ENCODE measurements at regions not wholly inside any gene's neighbourhood (a gene's known extent, or its start where the extent isn't known, plus 50 kb on each side); places are given as distances from the start of the nearest gene placed in this dataset.
A peak's percentile ranks its signal among the peaks of the same experiment; 100 is the strongest.

DNA sequence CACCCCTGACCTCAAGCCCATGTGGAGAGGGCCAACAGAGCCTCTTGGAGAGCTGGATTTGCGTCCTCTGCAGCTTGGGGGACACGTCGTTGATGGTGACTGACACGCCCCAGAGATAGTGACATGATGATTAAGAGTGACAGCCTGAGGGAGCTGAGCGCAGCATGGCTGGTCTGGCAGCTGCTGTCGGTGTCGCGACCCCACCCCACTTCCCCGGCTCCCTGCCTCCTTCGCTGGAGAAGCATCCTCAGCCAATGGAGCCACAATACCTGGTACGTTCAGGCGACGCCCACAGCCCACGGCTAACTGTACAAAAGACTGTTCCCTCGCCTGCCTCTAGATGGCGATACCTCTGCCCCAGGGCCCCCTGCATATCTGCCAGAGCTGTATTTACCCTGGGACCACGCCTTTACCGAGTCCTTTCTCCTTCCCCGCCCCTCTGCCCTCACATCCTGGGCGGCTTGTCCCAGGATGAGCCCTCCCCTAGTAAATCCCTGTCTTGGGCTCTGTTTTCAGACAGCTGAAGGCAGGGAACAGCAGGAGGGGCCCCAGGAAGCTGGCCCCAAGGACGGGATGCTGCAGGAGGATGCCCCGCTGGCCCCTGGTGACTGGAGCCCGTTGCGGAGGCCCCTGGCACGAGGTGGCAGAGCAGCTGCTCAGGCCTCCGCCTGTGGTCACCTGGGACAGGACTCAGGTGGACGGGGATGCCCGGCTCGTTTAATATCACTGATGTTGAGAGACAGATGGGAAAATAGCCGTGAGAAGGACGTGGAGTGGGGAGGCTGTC lies 90.6 kb downstream of the RPS6KA4 start:
- TF ChIP-seq CTCF (conservative IDR thresholded peaks at IDR 0.05; ENCODE audit: low read depth, low read length) = peak; percentile 81
- no peak overlapping the region for H3K4me3 ChIP-seq (ENCODE audit: low read depth, low read length)
- no peak for DNase-seq (ENCODE audit: low read depth)

DNA sequence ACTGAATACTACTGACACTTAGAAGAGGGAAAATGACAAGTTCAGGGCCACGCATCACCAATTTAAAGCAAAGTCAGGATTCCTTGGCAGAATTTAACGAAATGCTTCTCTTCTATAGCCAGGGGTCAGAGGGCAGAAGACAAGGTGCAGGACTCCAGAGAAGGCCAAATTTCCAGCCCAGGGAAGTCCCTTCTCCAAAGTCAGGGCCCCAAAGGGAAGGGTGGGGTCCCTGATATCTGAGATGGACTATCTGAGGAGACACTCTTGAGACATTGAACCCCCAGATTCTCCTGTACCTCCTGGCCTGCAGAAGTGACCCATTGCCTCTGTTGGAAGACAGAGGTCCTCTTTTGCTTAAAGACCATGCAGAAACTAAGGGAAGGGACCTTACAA lies 91.2 kb downstream of the RPS6KA4 start:
- no peak for DNase-seq (ENCODE audit: low read depth)
- no peak for TF ChIP-seq CTCF (conservative IDR thresholded peaks at IDR 0.05; ENCODE audit: low read depth, low read length)
- H3K4me3 ChIP-seq (ENCODE audit: low read depth, low read length) = no peak overlapping the region

DNA sequence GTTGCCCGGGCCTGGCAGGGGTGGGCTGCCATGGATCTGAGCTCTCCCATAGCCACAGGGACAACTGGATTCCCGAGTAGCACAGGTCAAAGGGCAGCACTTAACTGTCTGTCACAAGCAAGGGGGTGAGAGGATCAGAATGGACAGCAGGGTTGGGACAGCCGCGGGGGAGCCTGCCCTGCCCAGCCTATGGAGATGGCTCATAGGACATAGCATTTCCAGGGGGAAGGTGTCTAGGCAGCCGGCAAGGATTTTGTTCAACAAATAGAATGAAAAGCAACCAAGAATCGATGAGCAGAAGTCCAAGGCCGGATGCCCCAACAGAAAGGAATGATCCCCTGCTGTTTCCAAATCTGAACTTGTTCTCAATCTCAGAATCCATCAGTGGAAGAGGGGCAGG lies 92.9 kb downstream of the RPS6KA4 start:
- no peak overlapping the region for H3K4me3 ChIP-seq (ENCODE audit: low read depth, low read length)
- TF ChIP-seq CTCF (conservative IDR thresholded peaks at IDR 0.05; ENCODE audit: low read depth, low read length) = no peak
- DNase-seq (ENCODE audit: low read depth) = no peak

- no peak for TF ChIP-seq CTCF (conservative IDR thresholded peaks at IDR 0.05; ENCODE audit: low read depth, low read length)
- no peak overlapping the region for H3K4me3 ChIP-seq (ENCODE audit: low read depth, low read length)
- DNase-seq (ENCODE audit: low read depth) = no peak
Measured at GRCh38 chr11:64453466-64453865, 94.5 kb downstream of the RPS6KA4 start.

DNA sequence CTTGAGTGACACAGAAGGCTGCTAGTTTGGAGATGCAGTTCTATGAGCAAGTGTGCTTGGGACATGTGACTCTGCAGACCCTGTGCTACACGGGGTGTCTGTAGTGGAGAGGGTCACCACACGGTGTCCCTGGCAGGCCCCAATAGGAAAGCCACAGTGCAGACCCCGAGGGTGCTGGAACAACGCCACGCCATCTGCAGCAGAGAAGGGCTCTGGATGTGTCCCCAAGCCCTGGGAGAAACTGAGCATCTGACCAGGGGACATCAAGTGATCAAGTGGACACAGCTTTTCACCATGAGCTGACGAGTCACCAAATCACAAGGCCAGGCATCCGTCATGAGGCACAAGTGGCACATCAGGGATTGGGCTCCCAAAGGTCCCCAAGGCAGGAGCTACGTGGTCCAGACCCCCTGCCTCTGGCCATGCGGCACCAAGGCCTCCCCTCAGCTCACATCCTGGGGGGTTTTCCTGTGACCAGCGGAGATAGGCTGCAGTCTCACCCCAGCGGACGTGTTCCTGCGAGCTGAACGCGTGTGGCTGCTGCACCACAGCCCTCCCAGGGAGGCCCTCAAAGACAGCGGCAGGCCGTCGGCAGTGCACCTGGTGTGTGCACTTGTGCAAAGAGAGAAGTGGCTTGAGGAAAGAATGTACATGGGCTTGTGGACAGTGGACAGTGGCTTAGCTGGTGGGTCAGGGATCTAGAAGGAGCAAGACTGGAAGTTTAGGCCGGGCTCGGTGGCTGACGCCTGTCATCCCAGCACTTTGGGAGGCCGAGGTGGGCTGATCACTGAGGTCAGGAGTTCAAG lies 96.7 kb downstream of the RPS6KA4 start:
- DNase-seq (ENCODE audit: low read depth) = no peak
- no peak for TF ChIP-seq CTCF (conservative IDR thresholded peaks at IDR 0.05; ENCODE audit: low read depth, low read length)
- H3K4me3 ChIP-seq (ENCODE audit: low read depth, low read length) = no peak overlapping the region

- no peak for TF ChIP-seq CTCF (conservative IDR thresholded peaks at IDR 0.05; ENCODE audit: low read depth, low read length)
- H3K4me3 ChIP-seq (ENCODE audit: low read depth, low read length) = no peak overlapping the region
- no peak for DNase-seq (ENCODE audit: low read depth)
Measured at GRCh38 chr11:64456509-64457320, 97.8 kb downstream of the RPS6KA4 start.

Data from epithelial cell of proximal tubule (primary cell).